Osteoblast (primary cell): ENCODE measurements at regions not wholly inside any gene's neighbourhood (a gene's known extent, or its start where the extent isn't known, plus 50 kb on each side); places are given as distances from the start of the nearest gene placed in this dataset.

Experiments
- DNase-seq: peaks from one replicate; pipeline ENCODE4 v3.0.0; 2011; ENCODE audit warnings: low spot score, mixed read lengths; ENCODE audit not compliant: insufficient read length; ENCODE audit errors: missing footprints
- H2AFZ ChIP-seq: 2 replicates; pipeline ENCODE4 v1.6.0; 2011; ENCODE audit warnings: mild to moderate bottlenecking, low read length
- H3K27ac ChIP-seq: 2 replicates; pipeline ENCODE4 v1.5.1; 2011; ENCODE audit warnings: mild to moderate bottlenecking, low read depth, low read length, moderate library complexity
- H3K27me3 ChIP-seq: 2 replicates; pipeline ENCODE4 v1.6.0; 2012; ENCODE audit warnings: mild to moderate bottlenecking, control low read depth, inconsistent platforms, low read length, moderate library complexity; ENCODE audit not compliant: insufficient read depth
- H3K36me3 ChIP-seq: 2 replicates; pipeline ENCODE4 v1.5.1; 2011; ENCODE audit warnings: mild to moderate bottlenecking, low read length, control low read depth, moderate library complexity; ENCODE audit not compliant: insufficient read depth
- H3K4me1 ChIP-seq: 2 replicates; pipeline ENCODE4 v1.5.1; 2011; ENCODE audit warnings: mild to moderate bottlenecking, low read length, control low read depth, moderate library complexity; ENCODE audit not compliant: insufficient read depth
- H3K4me2 ChIP-seq: 2 replicates; pipeline ENCODE4 v1.6.0; 2011; ENCODE audit warnings: mild to moderate bottlenecking, low read length; ENCODE audit not compliant: insufficient read depth
- H3K4me3 ChIP-seq: fragments of 200-600 bp; sonication (generic); 3 replicates; pipeline ENCODE4 v1.5.1; 2012; ENCODE audit warnings: mild to moderate bottlenecking, low read length, inconsistent platforms; ENCODE audit not compliant: insufficient read depth
- H3K79me2 ChIP-seq: 2 replicates; pipeline ENCODE4 v1.6.0; 2012; ENCODE audit warnings: mild to moderate bottlenecking, low read length, control low read depth, inconsistent platforms; ENCODE audit not compliant: insufficient read depth
- H3K9me3 ChIP-seq: 2 replicates; pipeline ENCODE4 v1.5.1; 2011; ENCODE audit warnings: low read depth, low read length, control low read depth
- H4K20me1 ChIP-seq: 2 replicates; pipeline ENCODE4 v1.6.0; 2012; ENCODE audit warnings: mild to moderate bottlenecking, low read length, control low read depth; ENCODE audit not compliant: insufficient read depth
- TF ChIP-seq, protein P1 (sequence below): IDR thresholded peaks from 2 replicates; pipeline ENCODE4 v1.5.1; 2011; ENCODE audit warnings: mild to moderate bottlenecking, low read depth, low read length, moderate library complexity; ENCODE audit errors: extremely low read depth

DNA sequence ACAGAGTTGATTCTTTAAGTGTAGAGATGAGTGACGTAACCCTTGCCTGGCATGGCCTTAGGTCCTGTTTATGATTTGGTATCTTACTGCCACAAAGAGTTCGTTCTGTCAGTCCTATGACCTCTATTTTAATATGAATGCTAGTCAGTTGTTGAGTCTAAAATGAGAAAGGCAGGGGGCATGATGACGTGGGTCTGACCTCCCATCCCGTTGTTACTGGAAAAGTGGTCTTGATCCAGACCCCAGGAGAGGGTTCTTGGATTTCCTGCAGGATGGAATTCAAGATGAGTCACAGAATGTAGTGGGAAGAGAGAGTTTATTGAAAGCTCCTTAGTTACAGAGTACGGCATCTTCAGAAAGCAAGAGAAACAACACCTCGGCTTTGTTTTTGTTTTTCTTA lies 317.0 kb upstream of the COBL start:
- Histone ChIP-seq H2AFZ (no peak overlapping the region), H3K9me3 (no peaks in the 10 kb centered on the region), H3K27me3 (no peaks in the 10 kb centered on the region), H3K36me3 (no peaks in the 10 kb centered on the region), H3K4me3 (no peak overlapping the region), H3K79me2 (no peaks in the 10 kb centered on the region), H3K27ac (no peak overlapping the region), H3K4me1 (no peaks in the 10 kb centered on the region), H4K20me1 (no peaks in the 10 kb centered on the region), H3K4me2 (no peak overlapping the region)
- TF ChIP-seq, protein P1, sequence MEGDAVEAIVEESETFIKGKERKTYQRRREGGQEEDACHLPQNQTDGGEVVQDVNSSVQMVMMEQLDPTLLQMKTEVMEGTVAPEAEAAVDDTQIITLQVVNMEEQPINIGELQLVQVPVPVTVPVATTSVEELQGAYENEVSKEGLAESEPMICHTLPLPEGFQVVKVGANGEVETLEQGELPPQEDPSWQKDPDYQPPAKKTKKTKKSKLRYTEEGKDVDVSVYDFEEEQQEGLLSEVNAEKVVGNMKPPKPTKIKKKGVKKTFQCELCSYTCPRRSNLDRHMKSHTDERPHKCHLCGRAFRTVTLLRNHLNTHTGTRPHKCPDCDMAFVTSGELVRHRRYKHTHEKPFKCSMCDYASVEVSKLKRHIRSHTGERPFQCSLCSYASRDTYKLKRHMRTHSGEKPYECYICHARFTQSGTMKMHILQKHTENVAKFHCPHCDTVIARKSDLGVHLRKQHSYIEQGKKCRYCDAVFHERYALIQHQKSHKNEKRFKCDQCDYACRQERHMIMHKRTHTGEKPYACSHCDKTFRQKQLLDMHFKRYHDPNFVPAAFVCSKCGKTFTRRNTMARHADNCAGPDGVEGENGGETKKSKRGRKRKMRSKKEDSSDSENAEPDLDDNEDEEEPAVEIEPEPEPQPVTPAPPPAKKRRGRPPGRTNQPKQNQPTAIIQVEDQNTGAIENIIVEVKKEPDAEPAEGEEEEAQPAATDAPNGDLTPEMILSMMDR, result no peak
- no peak for DNase-seq

DNA sequence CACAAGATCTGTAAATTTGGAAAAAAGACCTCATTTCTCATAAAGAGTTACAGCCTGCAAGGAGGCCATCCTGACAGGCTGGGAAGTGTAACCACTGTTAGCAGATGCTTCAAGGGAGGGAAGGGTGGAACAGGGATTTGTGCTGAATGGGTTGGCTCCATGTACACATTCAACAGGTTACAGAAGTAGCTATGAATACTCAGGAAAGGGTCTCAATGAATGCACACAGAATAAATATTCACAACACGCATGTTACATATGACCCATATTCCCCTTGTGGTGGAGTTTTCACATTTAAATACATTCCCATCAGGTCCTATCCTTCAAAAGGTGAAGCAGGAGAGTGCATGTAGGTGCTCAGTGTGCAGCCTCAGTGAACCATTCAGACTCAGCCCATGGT lies 316.4 kb upstream of the COBL start:
- TF ChIP-seq, protein P1, result no peak
- H2AFZ ChIP-seq, result no peak overlapping the region
- H3K36me3 ChIP-seq, result no peaks in the 10 kb centered on the region
- H3K27ac ChIP-seq, result no peak overlapping the region
- no peak for DNase-seq
- H3K79me2 ChIP-seq, result no peaks in the 10 kb centered on the region
- H4K20me1 ChIP-seq, result no peaks in the 10 kb centered on the region
- H3K4me3 ChIP-seq, result no peak overlapping the region
- H3K9me3 ChIP-seq, result no peaks in the 10 kb centered on the region
- no peaks in the 10 kb centered on the region for H3K4me1 ChIP-seq
- H3K27me3 ChIP-seq, result no peaks in the 10 kb centered on the region
- no peak overlapping the region for H3K4me2 ChIP-seq

DNA sequence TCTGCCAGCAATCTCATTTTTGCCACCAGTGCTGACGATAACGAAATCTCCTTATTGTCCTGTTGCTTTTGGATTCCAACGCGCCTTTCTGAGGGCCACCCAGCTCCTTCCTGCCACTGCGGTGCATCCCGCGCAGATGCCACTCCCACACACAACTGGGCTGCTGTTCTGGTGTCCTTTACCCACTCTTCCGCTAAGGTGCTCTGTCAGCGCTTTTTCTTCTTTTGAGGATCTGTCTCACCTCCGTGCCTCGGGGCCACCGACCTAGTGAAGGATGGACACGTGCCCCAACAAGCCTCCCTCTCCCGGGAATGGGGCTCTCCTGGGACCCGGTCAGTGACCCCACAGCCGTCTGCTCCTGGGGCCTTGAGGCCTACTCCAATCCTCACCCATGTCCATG lies 314.3 kb upstream of the COBL start:
- TF ChIP-seq, protein P1, result no peak
- Histone ChIP-seq H4K20me1 (no peaks in the 10 kb centered on the region), H3K36me3 (no peaks in the 10 kb centered on the region), H3K79me2 (no peaks in the 10 kb centered on the region), H3K27ac (no peak overlapping the region), H2AFZ (no peak overlapping the region), H3K4me3 (no peak overlapping the region), H3K27me3 (no peaks in the 10 kb centered on the region), H3K4me2 (no peak overlapping the region), H3K4me1 (no peaks in the 10 kb centered on the region), H3K9me3 (no peaks in the 10 kb centered on the region)
- no peak for DNase-seq

DNA sequence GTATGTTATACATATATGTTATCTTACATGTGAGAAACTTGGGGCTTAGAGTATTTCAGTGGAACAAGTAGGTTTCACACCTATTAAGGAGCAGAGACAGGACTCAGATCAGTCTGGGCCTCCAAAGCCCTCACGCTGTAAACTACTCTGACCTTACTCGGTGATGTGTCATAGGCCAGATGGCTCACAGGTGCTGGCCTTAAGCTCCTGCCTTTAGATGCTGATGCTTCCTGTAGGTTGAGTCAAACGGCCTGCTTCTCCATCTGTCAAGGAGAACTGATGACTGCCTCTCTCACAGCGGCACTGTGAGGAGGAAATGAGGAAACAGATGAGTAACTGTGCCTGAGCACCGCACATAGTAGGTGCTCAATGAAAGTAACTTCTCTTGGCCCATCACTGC lies 312.6 kb upstream of the COBL start:
- no peaks in the 10 kb centered on the region for H3K79me2 ChIP-seq
- DNase-seq, result no peak
- H3K27me3 ChIP-seq, result no peaks in the 10 kb centered on the region
- no peak overlapping the region for H3K4me2 ChIP-seq
- no peaks in the 10 kb centered on the region for H3K36me3 ChIP-seq
- no peak overlapping the region for H3K27ac ChIP-seq
- no peaks in the 10 kb centered on the region for H3K9me3 ChIP-seq
- H2AFZ ChIP-seq, result no peak overlapping the region
- H3K4me1 ChIP-seq, result no peaks in the 10 kb centered on the region
- H3K4me3 ChIP-seq, result no peak overlapping the region
- H4K20me1 ChIP-seq, result no peaks in the 10 kb centered on the region
- TF ChIP-seq, protein P1, result no peak
